ENCODE measurements at regions not wholly inside any gene's neighbourhood (a gene's known extent, or its start where the extent isn't known, plus 50 kb on each side); places are given as distances from the start of the nearest gene placed in this dataset.
"Not testable (repeated sequence)": the region's sequence is repeated elsewhere in the genome, so short reads cannot be mapped to it uniquely, and the experiment has no call there.

DNA sequence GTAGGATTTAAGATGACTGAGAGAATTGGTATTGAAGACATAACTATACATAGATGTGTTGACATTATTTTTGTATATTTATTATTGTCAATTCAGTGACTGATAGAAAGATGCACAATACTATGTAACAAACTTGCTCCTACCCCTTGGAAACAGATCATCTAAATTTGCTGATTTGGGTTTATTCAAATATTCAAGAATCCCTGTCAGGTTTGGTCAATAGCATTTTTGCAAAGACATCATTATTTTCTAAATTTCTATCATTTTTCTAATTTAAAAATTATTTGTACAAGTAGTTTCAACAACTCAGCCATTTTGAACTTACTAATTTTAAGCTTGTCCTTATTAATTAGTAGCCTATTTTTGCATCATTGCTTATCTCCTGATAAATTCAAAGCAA lies 1463.4 kb downstream of the SI start:
- no peak for DNase-seq

DNA sequence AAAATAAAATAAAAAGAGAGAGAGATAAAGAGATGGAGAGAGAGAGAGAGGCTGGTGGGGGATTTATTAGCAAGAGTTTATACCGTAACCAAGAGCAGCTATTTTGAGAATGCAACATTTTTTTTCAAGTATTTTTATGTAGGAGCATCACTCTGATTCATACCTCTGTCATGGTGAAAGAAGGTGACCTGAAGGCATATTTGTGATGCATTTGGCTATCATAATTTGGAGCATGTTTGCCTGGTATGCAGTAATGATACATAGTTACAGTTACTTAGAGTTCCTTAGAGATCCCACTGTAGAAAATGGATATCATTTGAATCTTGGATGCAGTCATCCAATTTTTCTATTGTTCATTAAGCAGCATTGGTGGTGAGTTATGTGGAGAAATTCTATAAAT lies 1472.4 kb downstream of the SI start:
- DNase-seq, result no peak

- no peak for DNase-seq
Measured at GRCh38 chr3:163601426-163601825, 1476.9 kb downstream of the SI start.

DNA sequence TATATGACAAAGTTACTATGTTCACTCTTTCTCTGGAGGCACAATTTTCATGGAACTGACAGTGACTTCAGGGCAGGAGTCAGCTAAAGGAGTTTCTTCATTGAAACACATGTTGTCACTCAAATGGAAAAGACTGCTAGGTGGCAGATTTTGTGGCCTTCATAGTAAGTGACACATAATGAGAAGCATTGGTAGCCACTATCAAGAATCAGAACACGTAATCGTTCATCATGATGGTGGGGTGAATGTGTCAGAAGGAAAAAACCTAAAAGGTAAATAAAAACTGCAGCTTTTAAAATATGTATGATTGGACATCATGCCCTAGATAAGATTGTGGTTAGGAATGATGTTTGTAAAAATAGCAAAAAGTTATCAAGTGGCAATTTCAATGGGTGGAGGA lies 1491.0 kb downstream of the SI start:
- no peak for DNase-seq

DNA sequence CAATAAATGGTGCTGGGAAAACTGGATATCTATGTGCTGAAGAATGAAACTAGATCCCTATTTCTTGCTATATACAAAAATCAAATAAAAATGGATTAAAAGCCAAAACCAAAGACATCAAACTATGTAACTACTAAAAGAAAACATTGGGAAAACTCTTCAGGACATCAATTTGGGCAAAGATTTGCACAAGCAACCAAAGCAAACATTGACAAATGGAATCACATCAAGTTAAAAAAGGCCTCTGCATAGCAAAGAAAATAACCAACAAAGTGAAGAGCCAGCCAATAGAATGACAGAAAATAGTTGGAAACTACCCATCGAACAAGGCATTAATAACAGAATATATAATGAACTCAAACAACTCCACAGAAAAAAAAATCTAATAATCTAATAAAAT lies 1495.3 kb downstream of the SI start:
- no peak for DNase-seq

DNA sequence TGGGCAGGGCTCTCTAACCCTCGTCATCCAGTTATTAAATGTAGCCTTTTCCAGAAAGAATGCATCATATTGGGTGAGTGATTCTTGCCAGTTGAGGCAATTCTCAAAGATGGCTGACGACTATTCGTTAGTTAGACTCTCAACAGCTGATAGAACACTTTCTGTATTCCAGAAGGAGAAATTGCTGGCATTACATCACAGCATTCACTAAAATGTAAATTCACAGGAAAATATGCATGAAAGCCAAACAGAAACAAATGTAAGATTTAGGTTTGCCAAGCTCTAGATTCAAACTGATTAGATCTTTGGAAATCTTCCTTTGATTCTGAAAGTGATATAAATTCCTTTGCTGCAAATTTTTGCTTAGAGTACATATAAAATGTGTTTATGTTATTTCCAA lies 1501.0 kb downstream of the SI start:
- DNase-seq, result no peak

DNA sequence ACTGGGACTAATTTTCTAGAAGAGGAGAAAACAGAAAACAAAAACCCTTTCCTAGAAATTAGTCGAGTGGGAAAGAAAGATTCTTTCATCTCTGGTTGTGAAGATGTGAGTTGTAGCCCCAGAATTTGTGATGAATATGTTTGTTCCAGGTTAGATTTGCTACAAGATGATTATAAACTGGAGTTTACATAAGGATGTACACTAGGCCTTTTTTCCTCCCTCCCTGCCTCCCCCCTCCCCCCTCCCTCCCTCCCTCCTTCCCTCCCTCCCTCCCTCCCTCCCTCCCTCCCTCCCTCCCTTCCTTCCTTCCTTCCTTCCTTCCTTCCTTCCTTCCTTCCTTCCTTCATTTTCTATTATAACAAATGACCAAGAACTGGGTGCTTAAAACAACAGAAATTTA lies 1502.0 kb downstream of the SI start:
- no peak for DNase-seq

GRCh38 chr3:163573324-163573723 lies 1505.0 kb downstream of the SI start:
- DNase-seq, result no peak

DNA sequence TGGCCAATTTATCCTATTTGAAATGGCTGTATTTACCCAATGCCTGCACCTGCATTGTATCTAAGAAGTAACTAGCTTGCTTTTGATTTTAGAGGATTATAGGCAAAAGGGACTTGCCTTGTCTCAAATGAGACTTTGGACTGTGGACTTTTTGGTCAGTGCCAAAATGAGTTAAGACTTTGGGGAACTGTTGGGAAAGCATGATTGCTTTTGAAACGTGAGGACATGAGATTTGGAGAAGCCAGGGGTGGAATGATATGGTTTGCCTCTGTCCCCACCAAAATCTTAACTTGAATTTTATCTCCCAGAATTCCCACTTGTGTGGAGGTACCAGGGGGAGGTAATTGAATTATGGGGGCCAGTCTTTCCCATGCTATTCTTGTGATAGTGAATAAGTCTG lies 1505.4 kb downstream of the SI start:
- DNase-seq, result no peak

- no peak for DNase-seq
Measured at GRCh38 chr3:163563485-163563884, 1514.8 kb downstream of the SI start.

GRCh38 chr3:163562625-163563024 lies 1515.7 kb downstream of the SI start:
- no peak for DNase-seq

- DNase-seq, result no peak
Measured at GRCh38 chr3:163561151-163561550, 1517.1 kb downstream of the SI start.

DNA sequence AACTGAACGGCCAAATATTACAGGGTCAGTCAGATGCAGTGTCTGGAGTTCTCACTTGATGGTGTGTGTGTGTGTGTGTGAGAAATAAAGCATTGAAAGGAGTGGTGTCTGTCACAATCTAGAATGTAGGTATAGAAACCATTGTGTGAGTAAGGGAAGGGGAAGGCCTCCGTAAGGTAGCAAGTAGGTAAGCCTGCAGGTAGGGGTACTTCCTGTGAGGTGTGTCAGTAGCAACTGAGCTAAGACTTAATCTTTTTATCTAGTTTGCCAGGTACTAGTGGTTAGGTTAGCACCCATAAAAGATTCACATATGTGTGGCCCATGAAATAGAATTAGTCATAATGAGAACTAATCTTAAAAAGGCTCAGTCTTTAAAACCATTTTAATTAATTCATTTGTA lies 1517.8 kb downstream of the SI start:
- no peak for DNase-seq

DNA sequence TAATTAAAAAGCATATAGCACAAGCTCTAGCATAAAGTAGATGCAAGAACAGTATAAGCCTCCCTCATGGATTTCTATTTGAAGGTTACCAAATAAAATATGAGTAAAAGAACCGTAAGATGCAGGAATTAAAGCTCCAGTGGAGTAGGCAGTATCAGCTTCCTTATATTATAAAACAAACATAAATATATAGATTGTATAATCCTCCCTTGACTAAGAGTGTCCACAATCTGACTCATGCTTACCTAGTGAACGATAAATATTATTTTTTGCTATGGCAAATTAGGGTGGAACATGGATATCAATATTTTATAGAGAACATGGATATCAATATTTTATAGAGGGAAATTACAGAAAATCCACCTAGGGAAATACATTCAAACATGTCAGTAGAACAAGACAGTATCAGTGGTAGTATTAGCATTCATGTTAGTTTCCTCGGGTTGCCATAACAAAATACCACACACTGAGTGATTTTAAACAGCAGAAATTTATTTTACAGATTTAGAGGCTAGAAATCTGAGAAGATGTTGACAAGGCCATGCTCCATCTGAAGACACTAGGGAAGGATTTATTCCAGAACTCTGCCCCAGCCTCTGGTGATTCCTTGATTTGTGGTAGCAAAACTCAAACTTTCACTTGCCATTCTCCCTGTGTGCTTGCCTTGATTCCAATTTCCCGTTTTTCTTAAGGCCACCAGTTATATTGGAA lies 1521.3 kb downstream of the SI start:
- DNase-seq, result no peak

DNA sequence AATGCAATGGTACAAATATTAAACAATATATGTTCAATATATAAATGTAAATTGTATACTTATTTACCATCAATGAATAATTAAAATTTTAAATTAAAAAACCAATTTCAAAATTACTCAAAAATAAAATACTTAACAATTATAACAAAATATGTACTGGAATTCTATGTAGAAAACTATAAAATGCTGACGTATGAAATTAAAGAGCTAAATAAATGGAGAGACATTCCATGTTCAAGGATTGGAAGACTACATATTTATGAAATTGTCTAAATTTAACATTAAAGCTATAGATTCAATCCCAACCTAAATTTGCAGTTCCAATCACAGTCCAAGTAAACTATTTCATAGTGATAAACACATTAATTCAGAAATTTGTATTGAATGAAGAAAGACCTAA lies 1522.4 kb downstream of the SI start:
- DNase-seq, result no peak

DNA sequence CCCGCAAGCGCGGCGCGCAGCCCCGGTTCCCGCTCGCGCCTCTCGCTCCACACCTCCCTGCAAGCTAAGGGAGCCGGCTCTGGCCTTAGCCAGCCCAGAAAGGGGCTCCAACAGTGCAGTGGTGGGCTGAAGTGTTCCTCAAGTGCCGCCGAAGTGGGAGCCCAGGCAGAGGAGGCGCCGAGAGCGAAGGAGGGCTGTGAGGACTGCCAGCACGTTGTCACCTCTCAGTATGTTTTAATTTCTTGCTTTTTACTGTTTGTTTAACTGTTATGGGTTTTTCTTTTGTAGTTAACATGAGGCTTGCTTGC lies 1525.7 kb downstream of the SI start:
- no peak for DNase-seq

DNA sequence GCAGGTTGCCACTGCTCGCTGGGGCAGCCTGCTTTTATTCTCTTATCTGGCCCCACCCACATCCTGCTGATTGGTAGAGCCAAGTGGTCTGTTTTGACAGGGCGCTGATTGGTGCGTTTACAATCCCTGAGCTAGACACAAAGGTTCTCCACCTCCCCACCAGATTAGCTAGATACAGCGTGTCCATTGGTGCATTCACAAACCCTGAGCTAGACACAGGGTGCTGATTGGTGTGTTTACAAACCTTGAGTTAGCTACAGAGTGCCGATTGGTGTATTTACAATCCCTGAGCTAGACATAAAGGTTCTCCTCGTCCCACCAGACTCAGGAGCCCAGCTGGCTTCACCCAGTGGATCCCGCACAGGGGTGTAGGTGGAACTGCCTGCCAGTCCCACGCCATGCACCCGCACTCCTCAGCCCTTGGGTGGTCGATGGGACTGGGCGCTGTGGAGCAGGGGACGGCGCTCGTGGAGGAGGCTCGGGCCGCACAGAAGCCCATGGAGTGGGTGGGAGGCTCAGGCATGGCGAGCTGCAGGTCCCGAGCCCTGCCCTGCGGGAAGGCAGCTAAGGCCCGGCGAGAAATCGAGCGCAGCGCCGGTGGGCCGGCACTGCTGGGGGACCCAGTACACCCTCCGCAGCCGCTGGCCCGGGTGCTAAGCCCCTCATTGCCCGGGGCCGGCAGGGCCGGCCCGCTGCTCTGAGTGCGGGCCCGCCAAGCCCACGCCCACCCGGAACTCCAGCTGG lies 1526.2 kb downstream of the SI start:
- DNase-seq, result not testable (repeated sequence)

DNA sequence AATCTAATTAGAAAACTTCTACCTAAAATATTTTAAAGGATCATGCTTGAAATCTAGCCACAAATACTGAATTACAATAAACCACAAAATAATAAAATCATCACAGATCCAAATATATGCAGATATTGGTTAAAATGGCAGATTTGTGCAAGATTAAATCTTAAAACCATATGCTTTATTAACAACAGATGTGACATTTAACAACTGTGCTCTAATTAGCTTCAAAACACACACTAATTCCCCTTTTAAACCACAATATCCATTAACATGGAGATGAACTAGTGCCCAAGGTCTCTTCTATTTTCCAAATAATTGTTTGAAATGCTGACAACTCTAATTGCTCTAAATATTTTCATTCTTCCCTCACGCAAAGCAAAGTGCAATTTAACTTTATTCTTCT lies 1530.3 kb downstream of the SI start:
- no peak for DNase-seq

DNA sequence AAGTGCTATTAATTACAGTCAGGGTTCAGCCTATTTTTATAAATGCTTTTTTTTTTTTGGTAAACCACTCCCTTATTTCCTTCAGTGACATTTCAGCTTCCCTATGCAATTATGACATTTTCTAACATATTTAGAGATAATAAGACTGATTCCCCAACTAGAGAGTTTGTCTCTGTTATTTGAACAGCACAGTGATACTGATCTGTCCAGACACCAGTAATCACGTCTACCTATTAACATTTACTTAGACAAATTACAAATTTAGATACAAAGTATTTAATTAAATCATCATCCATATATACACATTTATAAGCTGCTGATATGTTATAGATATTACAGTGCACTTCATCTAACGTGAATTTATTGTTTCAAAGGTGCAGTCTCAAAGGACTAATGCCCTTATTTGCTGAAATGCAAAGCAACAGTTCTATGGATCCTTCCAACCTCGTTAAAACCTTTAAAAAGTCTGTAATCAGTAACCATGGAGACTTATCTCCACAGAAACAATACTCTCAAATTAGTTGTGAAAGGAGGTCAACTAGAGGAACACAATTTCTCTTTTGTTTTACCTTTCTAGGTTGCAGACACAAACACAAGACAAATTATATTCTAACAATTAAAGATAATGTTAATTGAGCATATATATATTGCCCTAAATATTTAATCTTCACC lies 1531.1 kb downstream of the SI start:
- no peak for DNase-seq

DNA sequence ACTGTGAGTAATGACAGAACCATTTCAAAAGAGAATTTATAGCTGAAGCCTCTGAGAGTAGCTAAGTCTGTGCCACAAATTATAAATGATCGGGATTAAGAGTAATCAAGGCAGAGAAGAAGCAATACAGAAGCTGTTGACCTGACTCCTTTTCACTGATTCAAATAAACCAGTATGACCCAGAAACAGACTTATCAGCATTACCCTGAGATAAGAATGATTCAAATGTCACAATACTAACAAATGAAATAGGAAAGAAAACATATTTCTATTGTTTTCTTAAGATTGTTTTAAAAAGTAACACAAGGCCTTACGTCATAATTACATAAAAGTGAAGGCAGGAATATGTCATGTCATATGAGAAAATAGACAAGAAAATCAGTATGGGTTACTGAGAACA lies 1534.6 kb downstream of the SI start:
- DNase-seq, result no peak

- no peak for DNase-seq
Measured at GRCh38 chr3:163541629-163542028, 1536.7 kb downstream of the SI start.

- no peak for DNase-seq
Measured at GRCh38 chr3:163538387-163538786, 1539.9 kb downstream of the SI start.

GRCh38 chr3:163533381-163533780 lies 1544.9 kb downstream of the SI start:
- DNase-seq, result no peak

DNA sequence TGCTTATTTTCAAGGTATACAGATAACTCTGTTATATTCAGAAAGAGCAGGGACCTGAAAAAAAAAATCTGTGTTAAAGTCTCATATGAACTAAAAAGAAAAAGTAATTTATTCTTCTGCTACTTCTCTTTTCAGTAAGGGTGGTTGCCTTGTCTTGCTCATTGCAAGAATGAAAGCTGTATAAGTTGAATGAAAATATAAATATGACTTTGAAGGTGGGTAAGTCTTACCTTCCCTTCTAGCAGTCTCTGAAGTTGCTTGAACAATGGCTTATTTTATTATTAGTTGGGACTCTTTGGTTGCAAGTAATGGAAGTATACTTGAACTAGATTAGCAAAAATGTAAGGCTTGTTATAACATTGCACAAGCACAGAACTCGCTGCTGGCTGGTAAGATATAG lies 1554.9 kb downstream of the SI start:
- DNase-seq, result no peak

DNA sequence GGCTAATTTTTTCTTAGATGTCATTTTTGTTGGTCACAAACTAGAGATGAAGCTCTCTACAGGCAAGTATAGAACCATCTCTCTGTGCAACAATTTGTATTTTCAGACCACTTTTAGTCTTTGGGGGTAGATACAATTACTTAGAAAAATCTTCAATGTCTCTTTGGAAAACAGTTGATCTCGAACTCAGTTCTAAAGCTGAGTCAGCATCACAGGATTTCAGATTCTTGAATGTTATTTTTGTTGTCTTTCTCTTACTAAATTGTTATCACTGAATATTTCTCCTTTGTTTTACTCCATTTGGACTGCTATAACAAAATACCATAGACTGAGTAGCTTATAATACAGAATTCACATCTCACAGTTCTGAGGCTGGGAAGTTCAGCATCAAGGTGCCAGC lies 1557.0 kb downstream of the SI start:
- DNase-seq, result no peak
